Ishikawa (cell line): ENCODE measurements at regions not wholly inside any gene's neighbourhood (a gene's known extent, or its start where the extent isn't known, plus 50 kb on each side); places are given as distances from the start of the nearest gene placed in this dataset.

ENCODE experiments used
- NFIC ChIP-seq: IDR thresholded peaks from 2 replicates; pipeline ENCODE4 v1.6.1; 2012
- REST ChIP-seq: IDR thresholded peaks from 2 replicates; pipeline ENCODE4 v1.6.1; 2012; ENCODE audit warnings: low read depth, mild to moderate bottlenecking
- TAF1 ChIP-seq: IDR thresholded peaks from 2 replicates; pipeline ENCODE4 v1.6.1; 2012; ENCODE audit warnings: low read depth, mild to moderate bottlenecking
- TCF12 ChIP-seq: IDR thresholded peaks from 2 replicates; pipeline ENCODE4 v1.6.1; 2012; ENCODE audit warnings: low read depth

GRCh38 chr6:81023007-81023582, 729.4 kb downstream of the TENT5A start:
- TF ChIP-seq REST = no peak
- TF ChIP-seq TAF1 = no peak
- no peak for TF ChIP-seq TCF12
- no peak for TF ChIP-seq NFIC
